PC-9 (cell line): ENCODE measurements at regions not wholly inside any gene's neighbourhood (a gene's known extent, or its start where the extent isn't known, plus 50 kb on each side); places are given as distances from the start of the nearest gene placed in this dataset.

Source experiments
- BruUV-seq: library from RNA; stranded (reverse); fragments of 400-500 nt; replicated peaks from 2 replicates; lab custom pipeline; 2021; lab: Mats Ljungman, UMichigan
- CTCF ChIA-PET: fragments of 300-600 bp; sonication (Branson Sonifier 250); formaldehyde crosslinking; loops from one replicate; lab custom pipeline; 2022; ENCODE audit warnings: antibody characterized with exemption; lab: Charles Lee
- POLR2A ChIA-PET: fragments of 300-600 bp; sonication (Branson Sonifier 250); formaldehyde crosslinking; loops from one replicate; lab custom pipeline; 2022; ENCODE audit warnings: antibody characterized with exemption; ENCODE audit not compliant: unreplicated experiment; lab: Charles Lee
- DNase-seq, 2 experiments: peaks; one replicate each; pipeline versions ENCODE4 v3.0.0 to v3.0.0-alpha.2; 2015 to 2022; ENCODE audit warnings: mixed read lengths in 1 of 2
- H2AFZ ChIP-seq: fragments of 200-600 bp; sonication (generic); 2 replicates; pipeline ENCODE4 v1.8.1; 2017; ENCODE audit warnings: antibody characterized with exemption
- H3F3A ChIP-seq: fragments of 200-600 bp; sonication (generic); 2 replicates; pipeline ENCODE4 v1.8.1; 2017; ENCODE audit warnings: antibody characterized with exemption, mild to moderate bottlenecking, low read depth; ENCODE audit not compliant: insufficient read depth
- H3K27ac ChIP-seq: fragments of 200-600 bp; sonication (generic); 2 replicates; pipeline ENCODE4 v1.6.1; 2016; ENCODE audit warnings: mixed run types
- H3K27me3 ChIP-seq: fragments of 200-600 bp; sonication (generic); 2 replicates; pipeline ENCODE4 v1.6.1; 2016; ENCODE audit warnings: low read depth, mixed run types; ENCODE audit not compliant: insufficient read depth
- H3K36me3 ChIP-seq: fragments of 200-600 bp; sonication (generic); 2 replicates; pipeline ENCODE4 v1.6.1; 2016; ENCODE audit warnings: low read depth, mixed run types
- H3K4me1 ChIP-seq: fragments of 200-600 bp; sonication (generic); replicated peaks from 2 replicates; pipeline ENCODE4 v1.6.1; 2016; ENCODE audit warnings: mixed run types; ENCODE audit not compliant: insufficient read depth
- H3K4me2 ChIP-seq: fragments of 200-600 bp; sonication (generic); 2 replicates; pipeline ENCODE4 v1.6.1; 2017; ENCODE audit warnings: mixed run types
- H3K4me3 ChIP-seq: fragments of 200-600 bp; sonication (generic); 2 replicates; pipeline ENCODE4 v1.6.1; 2016; ENCODE audit warnings: mixed run types
- H3K79me2 ChIP-seq: fragments of 200-600 bp; sonication (generic); 2 replicates; pipeline ENCODE4 v1.6.1; 2017; ENCODE audit warnings: low read depth, mixed run types
- H3K9me2 ChIP-seq: fragments of 200-600 bp; sonication (generic); 2 replicates; pipeline ENCODE4 v1.8.1; 2017; ENCODE audit warnings: mild to moderate bottlenecking; ENCODE audit not compliant: insufficient read depth
- H3K9me3 ChIP-seq: fragments of 200-600 bp; sonication (generic); 2 replicates; pipeline ENCODE4 v1.8.1; 2016; ENCODE audit warnings: low read depth; ENCODE audit not compliant: insufficient read depth
- H4K20me1 ChIP-seq: fragments of 200-600 bp; sonication (generic); 2 replicates; pipeline ENCODE4 v1.8.1; 2017; ENCODE audit not compliant: insufficient read depth
- CTCF ChIP-seq: fragments of 200-600 bp; sonication (generic); conservative IDR thresholded peaks from 2 replicates; pipeline ENCODE4 v1.6.1; 2017; ENCODE audit warnings: mixed run types, antibody characterized with exemption, mild to moderate bottlenecking, moderate library complexity
- EZH2 ChIP-seq: fragments of 200-600 bp; sonication (generic); IDR thresholded peaks from 2 replicates; pipeline ENCODE4 v1.8.0; 2017; ENCODE audit warnings: antibody characterized with exemption, low read depth
- intact Hi-C: fragments of 100-400 bp; cut with micrococcal nuclease; formaldehyde crosslinking; loops from one replicate; pipeline ENCODE4 v1.10.0; 2022; ENCODE audit not compliant: unreplicated experiment

GRCh38 chr1:68974447-68974846 is 477.6 kb upstream of the DEPDC1 start:
- no peaks in the 10 kb centered on the region for H4K20me1 ChIP-seq
- TF ChIP-seq EZH2 = no peak
- no peak for TF ChIP-seq CTCF
- H3K27ac ChIP-seq = no peak overlapping the region
- CTCF ChIA-PET = no interaction called here
- H3K36me3 ChIP-seq = no peaks in the 10 kb centered on the region
- POLR2A ChIA-PET = interaction anchor here (0.7 kb wide), 1 partner anchor 146 kb away, joined by 3 read pairs; no protein-coding TSS in a partner anchor
- no peaks in the 10 kb centered on the region for H3K27me3 ChIP-seq
- no peak for DNase-seq
- H3F3A ChIP-seq = no peaks in the 10 kb centered on the region
- BruUV-seq = no TSS peak
- no peak overlapping the region for H2AFZ ChIP-seq
- H3K9me3 ChIP-seq = no peaks in the 10 kb centered on the region
- no peak overlapping the region for H3K4me3 ChIP-seq
- intact Hi-C loops = loop anchor here (10.0 kb wide), 1 partner anchor 860 kb away; no protein-coding TSS in a partner anchor
- no peak overlapping the region for H3K4me2 ChIP-seq
- H3K9me2 ChIP-seq = no peaks in the 10 kb centered on the region
- H3K79me2 ChIP-seq = no peaks in the 10 kb centered on the region
- no peaks in the 10 kb centered on the region for H3K4me1 ChIP-seq

DNA sequence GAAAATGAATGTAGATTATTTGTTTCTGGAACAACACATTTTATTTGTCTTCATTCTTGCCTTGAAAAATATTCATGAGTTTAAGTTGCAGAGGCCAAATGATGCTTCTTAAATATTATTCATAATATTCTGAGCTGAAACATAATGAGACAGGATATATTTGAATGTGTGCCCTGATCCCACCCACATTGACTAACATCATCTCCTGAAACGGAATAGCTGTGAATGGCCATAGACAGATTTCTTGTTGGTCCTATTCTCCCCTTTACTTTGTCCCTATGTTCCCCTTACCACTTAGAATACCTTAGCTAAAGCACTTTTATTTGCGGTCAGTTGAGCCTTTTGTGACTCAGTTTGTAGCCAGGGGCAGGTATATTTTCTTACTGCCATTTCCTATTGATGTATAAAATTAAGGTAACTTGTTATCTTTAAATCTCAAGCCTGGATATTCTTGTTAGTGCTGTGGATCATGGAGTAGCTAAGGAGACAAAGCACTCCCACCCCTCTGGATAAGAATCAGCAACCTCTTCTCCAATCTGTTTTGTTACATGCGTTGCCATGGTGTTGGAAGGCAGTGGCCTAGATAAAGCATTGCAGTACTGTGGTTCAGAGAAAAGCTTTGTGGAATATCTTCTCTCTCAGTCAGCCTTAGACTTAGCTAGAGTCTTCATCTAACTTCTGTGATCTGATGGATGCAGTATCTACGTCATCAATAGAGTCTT is 478.5 kb upstream of the DEPDC1 start:
- ChIA-PET POLR2A (no interaction called here), CTCF (no interaction called here)
- peak in 1 of 2 experiments; percentile 37 for DNase-seq
- Histone ChIP-seq H4K20me1 (no peaks in the 10 kb centered on the region), H3K9me3 (no peaks in the 10 kb centered on the region), H3F3A (no peaks in the 10 kb centered on the region), H3K27ac (no peak overlapping the region), H3K4me3 (no peak overlapping the region), H3K9me2 (no peaks in the 10 kb centered on the region), H3K79me2 (no peaks in the 10 kb centered on the region), H3K27me3 (no peaks in the 10 kb centered on the region), H3K36me3 (no peaks in the 10 kb centered on the region), H3K4me1 (no peaks in the 10 kb centered on the region), H3K4me2 (no peak overlapping the region), H2AFZ (no peak overlapping the region)
- intact Hi-C loops = loop anchor here (10.0 kb wide), 1 partner anchor 861 kb away; no protein-coding TSS in a partner anchor
- TF ChIP-seq EZH2 = no peak
- TF ChIP-seq CTCF = no peak
- no TSS peak for BruUV-seq

- ChIA-PET POLR2A (no interaction called here), CTCF (no interaction called here)
- Histone ChIP-seq H3K27me3 (no peaks in the 10 kb centered on the region), H3K27ac (no peak overlapping the region), H3K79me2 (no peaks in the 10 kb centered on the region), H3K4me1 (no peaks in the 10 kb centered on the region), H3K36me3 (no peaks in the 10 kb centered on the region), H3K9me3 (no peaks in the 10 kb centered on the region), H3K4me3 (no peak overlapping the region), H3K4me2 (no peak overlapping the region), H2AFZ (no peak overlapping the region), H4K20me1 (no peaks in the 10 kb centered on the region), H3K9me2 (no peaks in the 10 kb centered on the region), H3F3A (no peaks in the 10 kb centered on the region)
- BruUV-seq = no TSS peak
- intact Hi-C loops = loop anchor here (10.0 kb wide), 1 partner anchor 862 kb away; no protein-coding TSS in a partner anchor
- DNase-seq = no peak
- TF ChIP-seq CTCF (no peak), EZH2 (no peak)
Measured at GRCh38 chr1:68976916-68977610, 480.2 kb upstream of the DEPDC1 start.
